ENCODE measurements at regions not wholly inside any gene's neighbourhood (a gene's known extent, or its start where the extent isn't known, plus 50 kb on each side); places are given as distances from the start of the nearest gene placed in this dataset.

DNA sequence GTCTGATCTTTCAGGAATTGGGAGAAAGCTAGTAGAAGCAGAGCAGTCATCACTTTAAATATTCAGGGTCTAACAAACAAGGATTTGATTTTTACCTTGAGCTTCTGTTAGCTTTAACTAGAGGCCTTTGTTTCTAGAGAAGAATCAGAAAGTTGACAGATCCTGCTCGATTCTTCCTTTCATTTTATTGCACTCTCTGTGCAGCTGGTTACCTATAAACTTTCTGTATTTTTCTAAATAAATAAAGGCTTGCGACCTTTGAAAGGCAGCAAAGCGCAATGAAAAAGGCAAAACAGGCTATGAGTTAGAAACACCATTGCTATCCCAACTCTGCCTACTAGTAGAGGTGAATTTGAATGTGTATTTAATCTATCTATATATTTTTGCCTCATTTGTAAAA lies 101.4 kb upstream of the NPY2R start:
- no peak for DNase-seq

DNA sequence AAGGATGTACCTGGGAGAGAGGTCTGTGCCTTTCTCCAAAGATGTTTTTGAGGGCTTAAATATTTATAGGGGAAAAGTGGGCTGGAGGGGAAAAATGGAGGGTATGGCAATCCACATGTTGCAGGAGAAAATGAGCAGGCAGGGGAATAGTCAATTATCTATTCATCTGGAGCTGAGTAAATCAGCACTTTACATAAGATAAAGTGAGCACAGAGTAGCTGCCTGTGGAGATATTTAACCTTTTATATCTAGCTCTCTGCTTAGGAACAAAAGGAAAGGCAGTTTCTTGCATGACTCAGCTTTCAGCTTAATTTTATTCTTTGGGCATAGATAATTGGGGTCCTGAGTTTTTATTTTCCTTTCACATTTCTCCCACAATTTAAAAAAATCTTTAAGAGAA lies 93.6 kb upstream of the NPY2R start:
- DNase-seq = no peak

DNA sequence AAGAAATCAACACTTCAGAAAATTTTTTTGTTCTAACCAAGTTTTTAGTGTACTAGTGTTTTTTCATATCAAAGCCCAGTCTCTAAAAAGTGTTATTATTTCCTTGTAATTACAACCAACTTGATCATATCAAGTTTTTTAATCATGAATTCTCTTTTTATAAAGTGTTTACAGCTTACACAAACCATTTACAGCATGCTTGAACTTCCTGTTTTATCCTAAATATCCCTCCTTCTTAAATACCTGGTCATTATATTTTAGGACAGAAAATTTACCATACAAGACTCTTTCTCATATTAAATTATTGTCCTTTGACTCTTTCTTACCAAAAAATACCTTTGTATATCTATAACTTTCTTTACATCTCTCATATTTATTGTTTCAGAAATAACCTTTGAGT lies 89.4 kb upstream of the NPY2R start:
- no peak for DNase-seq

DNA sequence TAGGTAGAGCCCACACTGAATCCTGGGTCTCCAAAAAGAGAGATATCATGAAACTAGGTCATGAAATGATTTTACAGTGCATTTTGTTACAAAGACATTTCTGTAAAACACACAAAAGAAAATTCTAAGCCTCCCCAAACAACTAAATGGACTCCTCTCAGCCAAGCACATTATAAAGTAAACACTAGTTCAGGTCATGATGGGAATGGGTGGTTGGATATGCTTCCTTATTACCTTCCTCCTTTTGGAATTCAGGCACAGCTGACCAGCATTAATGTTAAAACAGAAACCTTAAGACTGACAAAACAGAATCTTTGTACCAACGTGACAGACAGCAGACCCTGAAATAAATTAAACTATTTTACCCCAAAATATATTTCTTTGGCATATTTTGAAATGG lies 87.9 kb upstream of the NPY2R start:
- DNase-seq = no peak

DNA sequence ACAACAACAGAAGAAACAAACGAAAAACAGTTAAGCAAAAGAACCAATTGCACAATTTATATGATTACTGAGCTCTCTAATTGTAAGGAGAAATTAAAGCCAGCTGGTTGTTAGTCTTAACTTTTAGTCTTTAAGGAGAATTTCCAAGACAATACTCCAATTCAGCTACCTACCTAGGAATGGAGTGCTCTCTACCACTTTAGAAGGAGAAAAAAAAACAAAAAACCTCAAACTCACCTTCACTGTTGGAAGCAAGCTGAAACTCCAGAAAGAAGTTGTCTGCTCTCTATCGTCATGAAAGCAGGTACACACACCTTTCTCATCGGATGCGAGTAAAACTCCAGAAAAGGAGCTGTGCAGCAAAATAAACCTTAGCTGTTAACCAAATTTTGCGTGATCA lies 86.1 kb upstream of the NPY2R start:
- DNase-seq = no peak

DNA sequence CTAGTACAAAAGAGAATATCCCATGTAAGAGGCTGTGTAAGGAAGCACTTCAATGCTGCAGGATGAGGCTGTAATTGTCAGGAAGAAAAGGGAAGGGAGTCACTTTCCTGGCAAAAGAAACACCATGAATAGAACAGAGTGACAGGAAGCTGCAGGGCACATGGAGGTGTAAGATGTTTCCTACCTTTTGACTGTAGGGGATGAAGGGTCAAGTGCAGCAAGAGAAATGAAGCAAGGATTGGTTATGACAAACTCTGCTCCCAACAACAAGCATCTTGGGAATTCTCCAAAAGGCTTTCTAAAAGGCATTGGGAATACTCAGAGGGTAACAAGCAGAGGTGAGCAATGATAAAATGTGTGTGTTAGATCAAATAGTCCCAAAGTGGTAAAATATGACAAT lies 74.3 kb upstream of the NPY2R start:
- DNase-seq = no peak

DNA sequence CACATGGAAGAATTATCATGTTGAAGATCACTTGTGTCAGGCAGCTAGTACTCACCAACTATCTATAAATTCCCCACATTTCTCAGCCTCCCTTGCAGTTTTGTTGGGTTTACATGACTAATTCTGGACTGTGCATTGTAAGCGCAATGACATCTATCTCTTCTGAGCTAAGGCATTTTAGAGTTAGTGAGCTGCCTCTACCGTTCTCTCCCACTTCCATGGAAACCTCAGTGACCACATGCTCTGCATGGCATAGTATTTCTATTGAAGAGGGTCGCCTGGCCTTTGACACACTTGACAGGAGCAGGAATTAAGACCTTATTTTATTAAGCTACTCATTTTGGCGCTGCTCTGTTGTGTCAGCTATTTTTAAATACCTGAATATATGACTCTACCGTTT lies 67.5 kb upstream of the NPY2R start:
- no peak for DNase-seq

DNA sequence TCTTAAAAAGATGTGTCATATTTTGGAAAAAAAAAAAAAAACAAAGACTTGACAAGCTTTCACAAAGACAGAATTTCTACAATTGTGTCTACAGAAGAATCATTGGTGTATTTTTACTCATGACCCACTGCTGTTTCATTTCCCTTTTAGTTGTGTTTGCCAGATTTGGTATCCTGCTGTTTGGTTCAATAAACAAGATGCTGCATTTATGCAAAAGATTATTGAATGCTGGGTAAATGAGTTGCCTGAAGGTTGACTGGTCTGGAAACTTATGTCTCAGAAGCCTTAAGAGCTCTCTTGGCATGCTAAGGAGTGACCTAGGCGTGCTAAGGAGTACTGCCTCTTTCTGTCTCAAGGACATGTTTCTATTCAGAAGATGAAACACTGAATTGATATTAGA lies 64.9 kb upstream of the NPY2R start:
- DNase-seq = no peak

Data from NCI-H524 (cell line).